Heart right ventricle (tissue), 16 donors: ENCODE measurements at regions not wholly inside any gene's neighbourhood (a gene's known extent, or its start where the extent isn't known, plus 50 kb on each side); places are given as distances from the start of the nearest gene placed in this dataset.
A peak's percentile ranks its signal among the peaks of the same experiment; 100 is the strongest.

ENCODE experiments used
- ATAC-seq, 8 donors: fragments of 200-7000 bp; cut with Tn5 transposase; one replicate each; pipeline ENCODE4 v1.9.1; 2020; ENCODE audit warnings: mild to moderate bottlenecking in 8 of 8, moderate library complexity in 8 of 8, moderate number of reproducible peaks in 1 of 8
- DNase-seq, 2 donors: peaks; one replicate each; pipeline ENCODE4 v3.0.0-alpha.2; 2020
- H3K27ac ChIP-seq, 10 donors: fragments of 200-600 bp; sonication (generic) in 2 of 10; one replicate each; pipeline versions ENCODE4 v1.5.0 to v1.8.0; 2020 to 2022; ENCODE audit warnings: mild to moderate bottlenecking in 3 of 10
- H3K27me3 ChIP-seq, 7 donors: fragments of 200-600 bp; one replicate each; pipeline ENCODE4 v1.8.0; 2021 to 2022; ENCODE audit warnings: mild to moderate bottlenecking in 2 of 7
- H3K36me3 ChIP-seq, 9 donors: fragments of 200-600 bp; sonication (generic) in 1 of 9; one replicate each; pipeline versions ENCODE4 v1.5.0 to v1.8.0; 2020 to 2022; ENCODE audit warnings: mild to moderate bottlenecking in 2 of 9
- H3K4me1 ChIP-seq, 9 donors: fragments of 200-600 bp; sonication (generic) in 1 of 9; one replicate each; pipeline versions ENCODE4 v1.5.0 to v1.8.0; 2020 to 2022; ENCODE audit warnings: mild to moderate bottlenecking in 4 of 9
- H3K4me3 ChIP-seq, 10 donors: fragments of 200-600 bp; sonication (generic) in 2 of 10; one replicate each; pipeline versions ENCODE4 v1.5.0 to v1.8.0; 2020 to 2022; ENCODE audit warnings: mild to moderate bottlenecking in 7 of 10, moderate library complexity in 2 of 10
- H3K9me3 ChIP-seq, 11 donors: fragments of 200-600 bp in 10 of 11; sonication (generic) in 2 of 11; one replicate each; pipeline versions ENCODE4 v1.5.0 to v1.8.0; 2013 to 2022; ENCODE audit warnings: mild to moderate bottlenecking in 2 of 11, control low read depth in 1 of 11, moderate library complexity in 1 of 11
- CTCF ChIP-seq, 9 donors: fragments of 200-600 bp; sonication (generic) in 2 of 9; IDR thresholded peaks; one replicate each; pipeline versions ENCODE4 v1.5.0 to v1.8.0; 2021 to 2022; ENCODE audit warnings: antibody characterized with exemption in 9 of 9, mild to moderate bottlenecking in 5 of 9, moderate library complexity in 1 of 9
- WGBS, 2 donors: extraction: QIAGEN DNeasy Blood & Tissue Kit; methylation state at CpG; one replicate each; pipeline ENCODE4 v1.1.7; 2013; ENCODE audit warnings: inconsistent platforms in 1 of 2; 5-methylcytosine and 5-hydroxymethylcytosine counted together
- intact Hi-C, 10 donors: fragments of 100-400 bp; cut with DNase I; formaldehyde crosslinking; loops; one replicate each; pipeline versions ENCODE4 v1.11.1 to v1.14.2; 2022
- donor health status: Arrhythmogenic right ventricular cardiomyopathy.
- donor health status: ischemic (EF 13 %, LVEDD 7.1; RV severe dilation, severe dysfunction).
- donor health status: healthy with polysubstance abuse.
- donor health status: DM: no; HTN: yes; CAD: no.
- donor health status: DM: no; HTN: no; CAD: no.
- donor health status: ischemic (EF 25% LVEDD 6.9; RV normal size, moderate dysfunction).
- donor health status: ischemic (EF 25% LVEDD 5.7; RV mildly dilated, moderate dysfunction).
- donor health status: healthy.
- donor health status: DM: yes; HTN: yes; CAD: no.
- donor health status: Ischemic cardiomyopathy.
- donor health status: ischemic (EF 35%, LVEDD 5.7; RV mildly dilated, moderate dysfunction).
- donor health status: nonischemic (EF 11% LVEDD 7.7; RV severe dilation, severe dysfunction).
- donor health status: DM: yes; HTN: yes; CAD: no.
- donor health status: PGD.
- donor health status: ischemic (EF 29% LVEDD 5.4; RV normal size, mild dysfunction).
- donor health status: nonischemic (EF 23%, LVEDD 6.1; RV moderate dilation, normal function).

GRCh38 chr9:80649001-80649420, 1040.3 kb downstream of the TLE1 start:
- Histone ChIP-seq H3K4me3 (no peak overlapping the region), H3K27me3 (no peaks in the 10 kb centered on the region), H3K9me3 (peaks cover 0 to 12% (median 0%) of the 10 kb centered on the region in 11 donors), H3K36me3 (no peaks in the 10 kb centered on the region), H3K27ac (peak overlapping the region in 8 of 10 donors; percentile 2 to 57 (median 36)), H3K4me1 (peaks cover 0 to 10% (median 0%) of the 10 kb centered on the region in 9 donors)
- intact Hi-C loops: no loop called here
- peak in 1 of 2 donors; percentile 13 for DNase-seq
- 46 to 50% methylated on average over 3 of the region's 3 CpGs for WGBS, 2 donors
- no peak for TF ChIP-seq CTCF (IDR thresholded peaks at IDR 0.05)
- ATAC-seq: peak; percentile 59 to 93 (median 79)

GRCh38 chr9:80648336-80648735, 1041.0 kb downstream of the TLE1 start:
- H3K36me3 ChIP-seq: no peaks in the 10 kb centered on the region
- intact Hi-C loops: no loop called here

GRCh38 chr9:80646211-80646610, 1043.1 kb downstream of the TLE1 start:
- ATAC-seq (no peak), DNase-seq (no peak)
- Histone ChIP-seq H3K4me3 (no peak overlapping the region), H3K4me1 (peaks cover 0 to 5% (median 0%) of the 10 kb centered on the region in 9 donors), H3K27ac (no peak overlapping the region), H3K9me3 (peaks cover 0 to 5% (median 0%) of the 10 kb centered on the region in 11 donors), H3K36me3 (no peaks in the 10 kb centered on the region), H3K27me3 (no peaks in the 10 kb centered on the region)
- intact Hi-C loops: no loop called here
- 83 to 87% methylated on average over 4 of the region's 4 CpGs for WGBS, 2 donors
- TF ChIP-seq CTCF (IDR thresholded peaks at IDR 0.05): no peak

More at GRCh38 chr9:80648336-80648735, 1041.0 kb downstream of the TLE1 start:
- no peak for TF ChIP-seq CTCF (IDR thresholded peaks at IDR 0.05)
- DNase-seq (no peak), ATAC-seq (no peak)
- peaks cover 0 to 10% (median 0%) of the 10 kb centered on the region in 9 donors for H3K4me1 ChIP-seq
- H3K4me3 ChIP-seq: no peak overlapping the region
- H3K9me3 ChIP-seq: peaks cover 0 to 6% (median 0%) of the 10 kb centered on the region in 11 donors
- WGBS, 2 donors: 73 to 77% methylated on average over 1 of the region's 1 CpG
- no peaks in the 10 kb centered on the region for H3K27me3 ChIP-seq
- peak overlapping the region in 4 of 10 donors; percentile 42 to 57 (median 50) for H3K27ac ChIP-seq

GRCh38 chr9:80644044-80644443, 1045.3 kb downstream of the TLE1 start:
- Histone ChIP-seq H3K4me1 (peaks cover 0 to 4% (median 0%) of the 10 kb centered on the region in 9 donors), H3K27me3 (no peaks in the 10 kb centered on the region), H3K27ac (no peak overlapping the region), H3K9me3 (peaks cover 0 to 5% (median 0%) of the 10 kb centered on the region in 11 donors), H3K36me3 (no peaks in the 10 kb centered on the region), H3K4me3 (no peak overlapping the region)
- DNase-seq: no peak
- intact Hi-C loops: no loop called here
- no peak for ATAC-seq
- no peak for TF ChIP-seq CTCF (IDR thresholded peaks at IDR 0.05)
- WGBS, 2 donors: 75 to 80% methylated on average over 3 of the region's 3 CpGs
